CD4-positive, alpha-beta T cell treated with Interferon alpha-2 for 1 hour (primary cell): ENCODE measurements at regions not wholly inside any gene's neighbourhood (a gene's known extent, or its start where the extent isn't known, plus 50 kb on each side); places are given as distances from the start of the nearest gene placed in this dataset.
"Not testable (repeated sequence)": the region's sequence is repeated elsewhere in the genome, so short reads cannot be mapped to it uniquely, and the experiment has no call there.

Experiments used
- DNase-seq, 2 donors: peaks; one replicate each; pipeline ENCODE4 v3.0.0-alpha.2; 2020 to 2022

GRCh38 chr9:6103911-6104310, 88.5 kb upstream of the RANBP6 start:
- not testable (repeated sequence) for DNase-seq

GRCh38 chr9:6102336-6102987, 87.0 kb upstream of the RANBP6 start:
- DNase-seq, result not testable (repeated sequence)

GRCh38 chr9:6101725-6102124, 86.3 kb upstream of the RANBP6 start:
- not testable (repeated sequence) for DNase-seq

- not testable (repeated sequence) for DNase-seq
These were observed 83.9 kb upstream of the RANBP6 start for GRCh38 chr9:6099346-6099745.

- DNase-seq, result no peak
These were observed 83.0 kb upstream of the RANBP6 start for GRCh38 chr9:6098431-6098830.

GRCh38 chr9:6096821-6097220, 81.4 kb upstream of the RANBP6 start:
- DNase-seq, result no peak

- no peak for DNase-seq
These were observed 75.1 kb upstream of the RANBP6 start for GRCh38 chr9:6090277-6091210.

- DNase-seq, result no peak
These were observed 73.9 kb upstream of the RANBP6 start for GRCh38 chr9:6089300-6089699.

- no peak for DNase-seq
These were observed 70.7 kb upstream of the RANBP6 start for GRCh38 chr9:6086006-6086655.

GRCh38 chr9:6080154-6080716, 64.8 kb upstream of the RANBP6 start:
- peak; percentile 77 to 79 for DNase-seq

GRCh38 chr9:6079386-6079785, 64.0 kb upstream of the RANBP6 start:
- DNase-seq, result no peak

GRCh38 chr9:6078382-6079105, 63.1 kb upstream of the RANBP6 start:
- no peak for DNase-seq

- DNase-seq, result no peak
These were observed 61.4 kb upstream of the RANBP6 start for GRCh38 chr9:6076851-6077250.

- DNase-seq, result no peak
These were observed 58.3 kb upstream of the RANBP6 start for GRCh38 chr9:6073731-6074130.

GRCh38 chr9:6072865-6073264, 57.4 kb upstream of the RANBP6 start:
- DNase-seq, result no peak

- DNase-seq, result no peak
These were observed 57.0 kb upstream of the RANBP6 start for GRCh38 chr9:6072453-6072852.

GRCh38 chr9:6068983-6069382, 53.6 kb upstream of the RANBP6 start:
- peak; percentile 42 to 77 for DNase-seq

- DNase-seq, result no peak
These were observed 52.0 kb upstream of the RANBP6 start for GRCh38 chr9:6067426-6067825.
